Colonic mucosa (tissue), 4 donors: ENCODE measurements at regions not wholly inside any gene's neighbourhood (a gene's known extent, or its start where the extent isn't known, plus 50 kb on each side); places are given as distances from the start of the nearest gene placed in this dataset.
A peak's percentile ranks its signal among the peaks of the same experiment; 100 is the strongest.

Experiments used
- DNase-seq: peaks from one replicate; pipeline ENCODE4 v3.0.0-alpha.2; 2020
- H3K27ac ChIP-seq: fragments of 200-600 bp; one replicate; pipeline ENCODE4 v1.8.0; 2021
- H3K27me3 ChIP-seq: fragments of 200-600 bp; one replicate; pipeline ENCODE4 v1.8.0; 2021
- H3K36me3 ChIP-seq: fragments of 200-600 bp; one replicate; pipeline ENCODE4 v1.8.0; 2021
- H3K4me1 ChIP-seq: fragments of 200-600 bp; one replicate; pipeline ENCODE4 v1.8.0; 2021; ENCODE audit warnings: mild to moderate bottlenecking
- H3K4me3 ChIP-seq: fragments of 200-600 bp; one replicate; pipeline ENCODE4 v1.8.0; 2021
- H3K9ac ChIP-seq, 2 donors: one replicate each; pipeline ENCODE4 v1.7.0; 2013; ENCODE audit warnings: control low read depth in 2 of 2, low read depth in 2 of 2, low read length in 2 of 2
- H3K9me3 ChIP-seq: fragments of 200-600 bp; one replicate; pipeline ENCODE4 v1.8.0; 2021
- CTCF ChIP-seq: fragments of 200-600 bp; IDR thresholded peaks from one replicate; pipeline ENCODE4 v1.8.0; 2022; ENCODE audit warnings: antibody characterized with exemption, mild to moderate bottlenecking
- intact Hi-C: fragments of 100-400 bp; cut with DNase I; formaldehyde crosslinking; loops from one replicate; pipeline ENCODE4 v1.14.1; 2022
- donor health status: healthy.
- donor health status: DM: no; HTN: no; CAD: no.
- donor health status: DM: no; HTN: no; CAD: no.

DNA sequence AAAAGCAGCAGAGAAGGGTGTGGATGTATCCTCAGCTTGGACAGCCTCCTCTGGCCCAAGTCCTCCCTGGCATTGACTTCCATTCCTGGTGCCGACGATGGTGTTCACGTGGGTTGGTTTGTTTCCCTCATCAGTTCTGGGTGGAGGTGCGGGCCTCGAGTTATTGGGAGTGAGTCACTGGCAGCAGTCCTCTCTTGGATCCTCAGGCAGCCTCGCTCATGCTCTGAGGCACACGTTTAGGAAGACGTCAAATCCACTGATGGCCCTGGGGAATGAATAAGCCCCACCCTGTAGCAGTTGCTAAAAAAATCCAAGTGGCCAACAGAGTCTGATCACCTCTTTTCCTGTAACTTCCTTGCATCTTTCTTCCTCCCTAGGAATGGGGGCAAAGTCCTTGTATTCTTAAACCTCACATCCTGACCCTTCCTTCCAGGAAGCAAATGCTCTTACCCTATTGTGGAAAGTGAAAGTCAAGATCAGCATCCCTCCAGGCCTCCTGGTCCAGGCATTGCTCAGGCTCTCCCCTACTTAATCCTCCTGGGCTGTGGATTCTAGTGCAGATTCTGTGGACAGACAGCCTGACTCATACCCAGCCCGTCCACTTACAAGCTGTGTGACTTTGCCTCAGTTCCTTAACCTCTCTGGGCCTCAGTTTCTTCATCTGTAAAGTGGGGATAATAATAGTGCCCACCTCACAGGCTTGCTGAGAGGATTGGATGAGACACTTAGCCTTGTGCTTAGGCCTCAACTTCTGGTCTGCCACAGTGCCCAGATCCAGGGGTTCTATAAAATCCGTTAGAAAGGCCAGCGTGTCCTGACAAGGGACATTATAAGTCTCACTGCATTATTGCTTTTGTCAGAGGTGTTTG is 111.1 kb downstream of the TLR5 start:
- no peak for TF ChIP-seq CTCF
- H3K4me1 ChIP-seq: no peaks in the 10 kb centered on the region
- no peaks in the 10 kb centered on the region for H3K36me3 ChIP-seq
- intact Hi-C loops: no loop called here
- H3K9ac ChIP-seq: no peak overlapping the region
- no peak overlapping the region for H3K4me3 ChIP-seq
- no peak overlapping the region for H3K27ac ChIP-seq
- no peaks in the 10 kb centered on the region for H3K9me3 ChIP-seq
- DNase-seq: peak; percentile 31
- no peaks in the 10 kb centered on the region for H3K27me3 ChIP-seq

- Histone ChIP-seq H3K27ac (no peak overlapping the region), H3K9ac (no peak overlapping the region), H3K36me3 (no peaks in the 10 kb centered on the region), H3K9me3 (no peaks in the 10 kb centered on the region), H3K27me3 (no peaks in the 10 kb centered on the region), H3K4me1 (no peaks in the 10 kb centered on the region), H3K4me3 (no peak overlapping the region)
- no peak for TF ChIP-seq CTCF
- no peak for DNase-seq
- intact Hi-C loops: no loop called here
Measured at GRCh38 chr1:223033658-223034057, 109.4 kb downstream of the TLR5 start.

DNA sequence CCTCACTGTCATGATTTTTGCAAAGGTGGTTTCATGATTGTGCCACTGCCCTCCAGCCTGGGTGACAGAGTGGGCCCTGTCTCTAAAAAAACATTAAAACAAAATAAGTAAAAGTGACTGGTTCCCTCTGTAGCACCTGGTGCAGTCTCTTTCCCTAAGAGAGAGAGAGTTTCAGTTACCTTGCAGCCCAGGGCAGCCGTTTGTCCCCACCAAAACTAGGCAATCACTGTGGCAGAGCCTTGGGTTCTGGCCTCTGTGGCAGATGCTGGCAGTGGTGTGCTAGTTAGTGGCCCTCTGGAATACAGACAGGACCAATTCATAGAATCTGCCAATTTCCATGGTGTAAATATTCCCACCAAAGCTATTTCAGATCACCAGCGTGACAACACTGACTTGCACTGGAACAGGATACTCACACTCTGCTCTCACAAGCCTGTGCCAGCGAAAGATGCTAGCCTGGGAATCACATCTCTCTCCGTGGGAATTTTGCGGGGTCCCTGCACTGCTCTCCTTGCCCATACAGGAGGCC is 108.7 kb downstream of the TLR5 start:
- intact Hi-C loops: no loop called here
- H3K9me3 ChIP-seq: no peaks in the 10 kb centered on the region
- H3K27me3 ChIP-seq: no peaks in the 10 kb centered on the region
- no peak overlapping the region for H3K9ac ChIP-seq
- no peaks in the 10 kb centered on the region for H3K36me3 ChIP-seq
- H3K4me1 ChIP-seq: no peaks in the 10 kb centered on the region
- H3K4me3 ChIP-seq: no peak overlapping the region
- no peak for DNase-seq
- no peak for TF ChIP-seq CTCF
- no peak overlapping the region for H3K27ac ChIP-seq

DNA sequence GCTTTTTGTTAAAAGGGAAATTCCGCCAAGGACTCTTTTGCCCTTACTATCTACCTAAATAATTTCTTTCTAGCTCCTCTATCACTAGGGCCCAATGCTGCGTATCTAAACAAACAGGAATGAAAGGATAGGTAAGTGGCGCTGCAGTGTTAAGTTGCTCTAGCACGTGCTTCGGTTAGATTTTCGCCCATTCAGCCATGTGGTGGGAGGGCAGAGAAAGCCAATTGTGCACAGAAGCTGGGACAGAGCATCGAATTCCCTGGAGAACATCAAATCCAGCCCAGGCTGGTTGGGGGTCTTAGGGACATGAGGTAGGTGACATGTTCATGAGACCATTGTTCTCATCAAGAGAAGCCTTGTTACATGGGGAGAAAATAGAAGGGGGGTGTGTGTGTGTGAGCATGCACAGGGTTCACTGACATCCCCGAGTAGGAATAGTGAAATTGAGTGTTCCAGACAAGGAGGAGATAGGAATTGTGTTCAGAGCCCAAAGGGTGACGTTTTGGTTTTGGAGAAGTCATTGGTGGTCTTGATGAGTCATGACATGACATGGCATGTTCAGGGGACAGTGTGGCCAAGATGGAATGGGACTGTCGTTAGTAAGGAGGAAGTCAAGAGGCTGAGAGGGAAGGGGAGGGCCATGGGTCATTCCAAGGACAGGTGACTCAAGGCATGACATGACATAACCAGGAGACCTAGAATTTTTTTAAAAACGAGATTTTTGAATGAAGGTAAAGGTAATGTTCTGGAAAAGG is 107.1 kb downstream of the TLR5 start:
- TF ChIP-seq CTCF: no peak
- DNase-seq: no peak
- intact Hi-C loops: no loop called here
- no peaks in the 10 kb centered on the region for H3K9me3 ChIP-seq
- H3K4me3 ChIP-seq: no peak overlapping the region
- H3K4me1 ChIP-seq: no peaks in the 10 kb centered on the region
- no peaks in the 10 kb centered on the region for H3K27me3 ChIP-seq
- no peaks in the 10 kb centered on the region for H3K36me3 ChIP-seq
- no peak overlapping the region for H3K9ac ChIP-seq
- H3K27ac ChIP-seq: no peak overlapping the region

GRCh38 chr1:223036479-223036845 is 106.6 kb downstream of the TLR5 start:
- no peak overlapping the region for H3K9ac ChIP-seq
- H3K4me3 ChIP-seq: no peak overlapping the region
- DNase-seq: no peak
- no peaks in the 10 kb centered on the region for H3K36me3 ChIP-seq
- H3K27ac ChIP-seq: no peak overlapping the region
- H3K4me1 ChIP-seq: no peaks in the 10 kb centered on the region
- intact Hi-C loops: no loop called here
- no peak for TF ChIP-seq CTCF
- no peaks in the 10 kb centered on the region for H3K27me3 ChIP-seq
- H3K9me3 ChIP-seq: no peaks in the 10 kb centered on the region
